Tibial nerve (tissue), 4 donors: ENCODE measurements at regions not wholly inside any gene's neighbourhood (a gene's known extent, or its start where the extent isn't known, plus 50 kb on each side); places are given as distances from the start of the nearest gene placed in this dataset.
A peak's percentile ranks its signal among the peaks of the same experiment; 100 is the strongest.

Experiments used
- DNase-seq, 2 donors: peaks; one replicate each; pipeline ENCODE4 v3.0.0-alpha.2; 2019; ENCODE audit warnings: low spot score in 2 of 2
- H3K27ac ChIP-seq, 4 donors: fragments of 200-600 bp; sonication (generic) in 3 of 4; one replicate each; pipeline ENCODE4 v1.5.1; 2017 to 2019; ENCODE audit warnings: mild to moderate bottlenecking in 1 of 4
- H3K27me3 ChIP-seq, 2 donors: fragments of 200-600 bp; sonication (generic) in 1 of 2; one replicate each; pipeline versions ENCODE4 v1.5.1 to v1.6.0; 2017 to 2019
- H3K36me3 ChIP-seq, 3 donors: fragments of 200-600 bp; sonication (generic); one replicate each; pipeline ENCODE4 v1.5.1; 2018 to 2019
- H3K4me1 ChIP-seq, 4 donors: fragments of 200-600 bp; sonication (generic) in 3 of 4; one replicate each; pipeline ENCODE4 v1.5.1; 2017 to 2019
- H3K4me3 ChIP-seq, 4 donors: fragments of 200-600 bp; sonication (generic) in 3 of 4; one replicate each; pipeline ENCODE4 v1.5.1; 2017 to 2019; ENCODE audit warnings: mild to moderate bottlenecking in 1 of 4, moderate library complexity in 1 of 4
- H3K9me3 ChIP-seq, 4 donors: fragments of 200-600 bp; sonication (generic) in 3 of 4; one replicate each; pipeline ENCODE4 v1.5.1; 2017 to 2019
- EP300 ChIP-seq, 2 donors: sonication (generic); formaldehyde crosslinking; IDR thresholded peaks; one replicate each; pipeline ENCODE4 v1.6.1; 2017; ENCODE audit warnings: antibody characterized with exemption in 2 of 2, mild to moderate bottlenecking in 1 of 2
- POLR2A ChIP-seq, 2 donors: fragments of 450-650 bp; IDR thresholded peaks; one replicate each; pipeline ENCODE4 v1.6.1; 2017; ENCODE audit warnings: antibody characterized with exemption in 2 of 2, mild to moderate bottlenecking in 2 of 2, moderate library complexity in 2 of 2
- WGBS, 2 donors: methylation state at CpG; one replicate each; pipeline ENCODE4 v1.1.5; 2018; 5-methylcytosine and 5-hydroxymethylcytosine counted together
- TF ChIP-seq, protein P1 (sequence below), 5 experiments: fragments of 200-600 bp in 3 of 5; fragments of 450-650 bp in 2 of 5; sonication (generic) in 3 of 5; IDR thresholded peaks; one replicate each; pipeline ENCODE4 v1.5.1; 2016 to 2019; ENCODE audit warnings: antibody characterized with exemption in 5 of 5, mild to moderate bottlenecking in 3 of 5, moderate library complexity in 2 of 5

DNA sequence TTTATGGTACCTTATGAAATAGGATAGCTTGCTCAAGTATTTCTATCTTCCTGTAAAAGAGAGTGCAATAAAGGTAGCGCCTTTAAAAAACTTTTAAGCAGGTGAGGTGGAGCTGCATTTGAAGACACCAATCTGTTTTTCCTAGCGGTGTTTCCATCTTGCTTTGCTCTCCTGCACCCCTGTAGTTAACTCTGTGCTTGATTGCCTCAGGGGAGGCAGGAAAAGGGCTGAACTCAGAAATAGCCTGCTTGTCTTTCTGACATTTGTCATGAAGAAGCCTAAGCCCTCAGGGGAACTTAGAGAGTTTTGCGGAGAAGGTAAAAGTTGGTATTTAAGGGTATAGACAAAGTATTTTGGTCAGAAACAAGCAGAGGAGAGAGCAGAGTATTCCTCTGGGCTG lies 63.0 kb upstream of the TPRG1 start:
- H3K27ac ChIP-seq, result no peak overlapping the region

DNA sequence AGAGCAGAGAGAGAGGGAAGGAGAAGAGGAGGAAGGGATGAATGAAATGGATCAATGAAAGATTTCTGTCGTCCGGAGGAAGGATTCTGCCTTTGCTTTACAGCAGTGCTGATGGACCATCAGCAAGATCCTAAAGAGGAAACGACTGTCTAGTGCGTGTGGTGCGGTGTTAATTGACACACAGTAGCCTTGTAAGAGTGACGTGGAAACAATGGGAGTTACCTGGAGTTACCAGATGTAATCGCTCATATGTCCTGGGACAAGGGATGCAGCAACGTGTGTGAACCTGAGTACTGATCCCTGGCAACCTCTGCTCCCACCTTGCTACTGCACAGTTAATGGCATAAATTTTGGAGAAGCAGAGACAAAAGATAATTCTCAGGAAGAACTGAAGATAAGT lies 62.6 kb upstream of the TPRG1 start:
- Histone ChIP-seq H3K9me3 (peaks cover 0 to 24% (median 0%) of the 10 kb centered on the region in 4 donors), H3K36me3 (no peaks in the 10 kb centered on the region), H3K4me3 (no peak overlapping the region), H3K27ac (no peak overlapping the region), H3K27me3 (no peaks in the 10 kb centered on the region), H3K4me1 (no peaks in the 10 kb centered on the region)
- DNase-seq, result no peak
- WGBS, 2 donors, result 61 to 71% methylated on average over 8 of the region's 8 CpGs
- TF ChIP-seq, protein P1, sequence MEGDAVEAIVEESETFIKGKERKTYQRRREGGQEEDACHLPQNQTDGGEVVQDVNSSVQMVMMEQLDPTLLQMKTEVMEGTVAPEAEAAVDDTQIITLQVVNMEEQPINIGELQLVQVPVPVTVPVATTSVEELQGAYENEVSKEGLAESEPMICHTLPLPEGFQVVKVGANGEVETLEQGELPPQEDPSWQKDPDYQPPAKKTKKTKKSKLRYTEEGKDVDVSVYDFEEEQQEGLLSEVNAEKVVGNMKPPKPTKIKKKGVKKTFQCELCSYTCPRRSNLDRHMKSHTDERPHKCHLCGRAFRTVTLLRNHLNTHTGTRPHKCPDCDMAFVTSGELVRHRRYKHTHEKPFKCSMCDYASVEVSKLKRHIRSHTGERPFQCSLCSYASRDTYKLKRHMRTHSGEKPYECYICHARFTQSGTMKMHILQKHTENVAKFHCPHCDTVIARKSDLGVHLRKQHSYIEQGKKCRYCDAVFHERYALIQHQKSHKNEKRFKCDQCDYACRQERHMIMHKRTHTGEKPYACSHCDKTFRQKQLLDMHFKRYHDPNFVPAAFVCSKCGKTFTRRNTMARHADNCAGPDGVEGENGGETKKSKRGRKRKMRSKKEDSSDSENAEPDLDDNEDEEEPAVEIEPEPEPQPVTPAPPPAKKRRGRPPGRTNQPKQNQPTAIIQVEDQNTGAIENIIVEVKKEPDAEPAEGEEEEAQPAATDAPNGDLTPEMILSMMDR (IDR thresholded peaks at IDR 0.05), result no peak
- no peak for TF ChIP-seq POLR2A (IDR thresholded peaks at IDR 0.05)
- no peak for TF ChIP-seq EP300 (IDR thresholded peaks at IDR 0.05)

More for the DNA sequence above, 63.0 kb upstream of the TPRG1 start:
- Histone ChIP-seq H3K4me3 (no peak overlapping the region), H3K27me3 (no peaks in the 10 kb centered on the region), H3K9me3 (peaks cover 0 to 24% (median 0%) of the 10 kb centered on the region in 4 donors), H3K4me1 (no peaks in the 10 kb centered on the region), H3K36me3 (no peaks in the 10 kb centered on the region)
- TF ChIP-seq EP300 (IDR thresholded peaks at IDR 0.05) (no peak), POLR2A (IDR thresholded peaks at IDR 0.05) (no peak)
- TF ChIP-seq, protein P1 (IDR thresholded peaks at IDR 0.05), result no peak
- no peak for DNase-seq
- WGBS, 2 donors, result 67 to 69% methylated on average over 3 of the region's 3 CpGs

DNA sequence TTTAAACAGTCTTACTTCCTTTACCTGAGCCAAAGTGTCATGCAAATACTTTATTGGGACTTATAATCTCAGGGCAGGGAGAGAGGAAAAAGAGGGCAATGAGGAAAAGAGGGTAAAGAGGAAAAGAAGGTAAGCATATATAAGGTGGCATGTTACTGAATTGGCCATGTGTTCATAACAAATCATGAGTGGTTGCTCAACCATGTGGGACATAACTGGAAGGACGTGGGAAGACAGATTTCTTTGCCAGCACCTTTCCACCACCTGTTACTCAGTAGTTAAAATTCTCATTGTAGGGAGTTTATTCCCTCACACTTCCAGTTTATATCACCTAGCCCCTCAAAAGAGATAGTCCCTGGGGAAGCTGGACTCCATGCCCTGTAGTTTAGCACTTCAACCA lies 54.7 kb upstream of the TPRG1 start:
- peaks cover 0 to 19% (median 0%) of the 10 kb centered on the region in 4 donors for H3K9me3 ChIP-seq

DNA sequence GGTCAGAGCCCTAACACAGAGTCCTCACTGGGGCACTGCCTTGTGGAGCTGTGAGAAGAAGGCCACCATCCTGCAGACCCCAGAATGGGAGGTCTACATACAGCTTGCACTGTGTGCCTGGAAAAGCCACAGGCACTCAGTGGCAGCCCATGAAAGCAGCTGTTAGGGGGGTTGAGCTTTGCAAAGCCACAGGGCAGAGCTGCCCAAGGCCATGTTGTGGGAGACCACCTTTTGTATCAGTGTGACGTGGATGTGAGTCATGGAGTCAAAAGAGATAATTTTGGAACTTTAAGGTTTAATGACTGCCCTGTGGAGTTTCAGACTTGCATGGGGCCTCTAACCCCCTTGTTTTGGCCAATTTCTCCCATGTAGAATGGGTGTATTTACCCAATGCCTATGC lies 52.9 kb upstream of the TPRG1 start:
- Histone ChIP-seq H3K27ac (no peak overlapping the region), H3K4me1 (peaks cover 0 to 15% (median 5%) of the 10 kb centered on the region in 4 donors), H3K9me3 (peaks cover 0 to 12% (median 0%) of the 10 kb centered on the region in 4 donors), H3K36me3 (no peaks in the 10 kb centered on the region), H3K27me3 (no peaks in the 10 kb centered on the region), H3K4me3 (no peak overlapping the region)
- WGBS, 2 donors, result 85 to 100% methylated on average over 1 of the region's 1 CpG
- TF ChIP-seq POLR2A (IDR thresholded peaks at IDR 0.05), result no peak
- no peak for DNase-seq

More for the DNA sequence above, 54.7 kb upstream of the TPRG1 start:
- no peak overlapping the region for H3K4me3 ChIP-seq
- no peak for DNase-seq
- TF ChIP-seq POLR2A (IDR thresholded peaks at IDR 0.05) (no peak), EP300 (IDR thresholded peaks at IDR 0.05) (no peak)
- TF ChIP-seq, protein P1 (IDR thresholded peaks at IDR 0.05), result no peak
- no peaks in the 10 kb centered on the region for H3K27me3 ChIP-seq
- H3K27ac ChIP-seq, result no peak overlapping the region
- H3K36me3 ChIP-seq, result no peaks in the 10 kb centered on the region
- 76 to 93% methylated on average over 1 of the region's 1 CpG for WGBS, 2 donors
- H3K4me1 ChIP-seq, result peaks cover 0 to 3% (median 0%) of the 10 kb centered on the region in 4 donors

DNA sequence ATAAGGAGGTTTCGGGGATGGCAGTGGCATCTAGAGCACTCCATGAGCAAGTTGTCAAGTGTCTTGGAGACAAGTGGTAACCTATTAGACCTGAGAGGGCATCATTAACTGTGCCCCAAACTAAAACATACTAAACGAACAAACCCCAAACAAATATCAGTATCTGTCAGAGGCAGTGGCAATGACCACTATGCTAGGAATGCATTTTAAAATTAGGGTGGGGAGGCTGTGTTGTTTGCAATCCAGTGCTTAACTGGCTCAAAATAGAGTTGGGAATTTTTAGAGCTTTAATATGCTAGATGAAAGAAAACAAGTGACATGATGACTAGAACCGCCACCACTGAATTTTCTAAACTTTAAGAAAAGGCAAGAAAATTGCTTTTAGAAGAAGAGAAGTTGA lies 51.8 kb upstream of the TPRG1 start:
- no peak overlapping the region for H3K4me3 ChIP-seq
- no peaks in the 10 kb centered on the region for H3K36me3 ChIP-seq
- H3K4me1 ChIP-seq, result peaks cover 0 to 26% (median 7%) of the 10 kb centered on the region in 4 donors
- TF ChIP-seq, protein P1 (IDR thresholded peaks at IDR 0.05), result no peak
- TF ChIP-seq POLR2A (IDR thresholded peaks at IDR 0.05), result no peak
- no peak for TF ChIP-seq EP300 (IDR thresholded peaks at IDR 0.05)
- no peak for DNase-seq
- peaks cover 0 to 12% (median 0%) of the 10 kb centered on the region in 4 donors for H3K9me3 ChIP-seq
- WGBS, 2 donors, result 87 to 99% methylated on average over 3 of the region's 3 CpGs
- H3K27ac ChIP-seq, result peak overlapping the region in 1 of 4 donors; percentile 74
- no peaks in the 10 kb centered on the region for H3K27me3 ChIP-seq

DNA sequence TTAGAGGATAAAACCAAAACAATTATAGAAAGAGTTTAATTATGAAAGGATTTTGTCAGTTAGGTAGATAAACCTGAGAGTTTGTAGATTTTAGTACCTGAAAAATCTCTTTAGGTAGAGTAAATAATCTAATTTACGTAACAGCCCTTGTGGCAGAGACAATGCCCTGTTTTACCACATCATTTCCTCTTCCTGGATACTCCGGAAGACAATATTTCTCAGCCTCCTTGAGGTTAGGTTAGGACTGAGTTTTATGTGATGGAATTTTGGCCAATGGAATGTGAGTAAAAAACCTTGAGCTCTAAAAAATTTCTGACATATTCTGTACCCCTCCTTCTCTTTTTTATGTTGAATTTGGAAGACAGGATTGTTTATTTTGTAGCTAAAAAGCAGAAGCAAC lies 50.7 kb upstream of the TPRG1 start:
- Histone ChIP-seq H3K4me1 (peaks cover 0 to 31% (median 7%) of the 10 kb centered on the region in 4 donors), H3K27ac (peak overlapping the region; percentile 6 to 77 (median 56)), H3K9me3 (peaks cover 0 to 12% (median 0%) of the 10 kb centered on the region in 4 donors), H3K36me3 (no peaks in the 10 kb centered on the region), H3K4me3 (no peak overlapping the region), H3K27me3 (no peaks in the 10 kb centered on the region)
- no peak for DNase-seq
- TF ChIP-seq, protein P1 (IDR thresholded peaks at IDR 0.05), result no peak
- 71 to 79% methylated on average over 2 of the region's 2 CpGs for WGBS, 2 donors
